Upper lobe of left lung (tissue), 4 donors: ENCODE measurements at regions not wholly inside any gene's neighbourhood (a gene's known extent, or its start where the extent isn't known, plus 50 kb on each side); places are given as distances from the start of the nearest gene placed in this dataset.

Experiments used
- POLR2A ChIP-seq, 4 donors: fragments of 450-650 bp; IDR thresholded peaks; one replicate each; pipeline ENCODE4 v1.5.1; 2016 to 2017; ENCODE audit warnings: antibody characterized with exemption in 4 of 4, mild to moderate bottlenecking in 2 of 4
- POLR2AphosphoS5 ChIP-seq, 2 donors: sonication (generic); formaldehyde crosslinking; IDR thresholded peaks; one replicate each; pipeline ENCODE4 v1.5.1; 2017; ENCODE audit warnings: antibody characterized with exemption in 2 of 2
- TF ChIP-seq, protein P1 (sequence below), 6 experiments: fragments of 450-650 bp in 4 of 6; fragments of 200-600 bp in 2 of 6; sonication (generic) in 2 of 6; IDR thresholded peaks; one replicate each; pipeline ENCODE4 v1.5.1; 2016 to 2019; ENCODE audit warnings: antibody characterized with exemption in 6 of 6

GRCh38 chr4:169337510-169337909, 66.8 kb upstream of the SH3RF1 start:
- no peak for TF ChIP-seq POLR2AphosphoS5 (IDR thresholded peaks at IDR 0.05)
- TF ChIP-seq, protein P1, sequence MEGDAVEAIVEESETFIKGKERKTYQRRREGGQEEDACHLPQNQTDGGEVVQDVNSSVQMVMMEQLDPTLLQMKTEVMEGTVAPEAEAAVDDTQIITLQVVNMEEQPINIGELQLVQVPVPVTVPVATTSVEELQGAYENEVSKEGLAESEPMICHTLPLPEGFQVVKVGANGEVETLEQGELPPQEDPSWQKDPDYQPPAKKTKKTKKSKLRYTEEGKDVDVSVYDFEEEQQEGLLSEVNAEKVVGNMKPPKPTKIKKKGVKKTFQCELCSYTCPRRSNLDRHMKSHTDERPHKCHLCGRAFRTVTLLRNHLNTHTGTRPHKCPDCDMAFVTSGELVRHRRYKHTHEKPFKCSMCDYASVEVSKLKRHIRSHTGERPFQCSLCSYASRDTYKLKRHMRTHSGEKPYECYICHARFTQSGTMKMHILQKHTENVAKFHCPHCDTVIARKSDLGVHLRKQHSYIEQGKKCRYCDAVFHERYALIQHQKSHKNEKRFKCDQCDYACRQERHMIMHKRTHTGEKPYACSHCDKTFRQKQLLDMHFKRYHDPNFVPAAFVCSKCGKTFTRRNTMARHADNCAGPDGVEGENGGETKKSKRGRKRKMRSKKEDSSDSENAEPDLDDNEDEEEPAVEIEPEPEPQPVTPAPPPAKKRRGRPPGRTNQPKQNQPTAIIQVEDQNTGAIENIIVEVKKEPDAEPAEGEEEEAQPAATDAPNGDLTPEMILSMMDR (IDR thresholded peaks at IDR 0.05): no peak
- no peak for TF ChIP-seq POLR2A (IDR thresholded peaks at IDR 0.05)
